GM18873 (cell line): ENCODE measurements at regions not wholly inside any gene's neighbourhood (a gene's known extent, or its start where the extent isn't known, plus 50 kb on each side); places are given as distances from the start of the nearest gene placed in this dataset.

Experiments used
- ATAC-seq: cut with Tn5 transposase; IDR thresholded peaks from one replicate; pipeline ENCODE4 v1.9.1; 2021; ENCODE audit warnings: mild to moderate bottlenecking, moderate library complexity, moderate number of reproducible peaks; ENCODE audit not compliant: unreplicated experiment, low FRiP score

DNA sequence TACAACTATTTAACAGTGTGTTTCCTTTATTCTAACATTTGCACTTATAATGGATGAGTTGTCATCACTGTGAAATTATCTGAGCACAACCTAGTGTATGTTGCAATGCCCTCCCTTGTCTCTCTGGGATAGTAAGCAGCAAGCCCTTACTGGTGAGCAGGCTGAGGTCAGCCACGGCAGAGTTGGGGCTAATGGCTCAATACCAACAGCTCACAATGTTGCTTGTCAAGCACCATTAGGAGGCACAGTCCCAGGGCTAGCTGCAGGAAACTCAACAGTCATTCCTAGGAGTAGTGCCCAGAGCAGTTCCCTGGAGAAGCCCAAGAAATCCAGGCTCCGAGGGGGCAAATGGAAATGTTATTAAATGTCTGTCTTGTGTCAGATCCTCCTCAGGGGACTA lies 858.4 kb downstream of the GRID1 start:
- ATAC-seq, result no peak

DNA sequence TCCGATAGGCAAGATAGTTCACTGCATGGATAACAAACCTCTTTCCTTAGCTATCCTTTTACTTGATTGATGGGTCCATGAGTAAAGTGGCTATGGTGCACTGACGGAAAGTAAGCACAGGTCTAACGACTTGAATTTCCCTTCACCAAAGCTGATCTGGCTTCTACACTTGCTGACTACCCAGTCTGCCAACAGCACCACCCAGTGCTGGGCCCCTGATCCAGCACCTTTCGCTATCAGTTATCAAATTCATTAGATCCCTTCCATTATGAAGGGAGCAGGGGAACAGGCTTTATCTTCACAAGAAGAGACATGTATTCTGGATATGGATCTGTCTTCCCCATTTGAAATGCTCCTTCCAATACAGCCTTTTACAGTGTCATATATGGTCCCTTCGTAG lies 855.9 kb downstream of the GRID1 start:
- no peak for ATAC-seq

GRCh38 chr10:85513436-85513835 lies 853.2 kb downstream of the GRID1 start:
- no peak for ATAC-seq

GRCh38 chr10:85515316-85515715 lies 851.3 kb downstream of the GRID1 start:
- no peak for ATAC-seq

GRCh38 chr10:85524001-85524666 lies 842.5 kb downstream of the GRID1 start:
- ATAC-seq, result no peak

DNA sequence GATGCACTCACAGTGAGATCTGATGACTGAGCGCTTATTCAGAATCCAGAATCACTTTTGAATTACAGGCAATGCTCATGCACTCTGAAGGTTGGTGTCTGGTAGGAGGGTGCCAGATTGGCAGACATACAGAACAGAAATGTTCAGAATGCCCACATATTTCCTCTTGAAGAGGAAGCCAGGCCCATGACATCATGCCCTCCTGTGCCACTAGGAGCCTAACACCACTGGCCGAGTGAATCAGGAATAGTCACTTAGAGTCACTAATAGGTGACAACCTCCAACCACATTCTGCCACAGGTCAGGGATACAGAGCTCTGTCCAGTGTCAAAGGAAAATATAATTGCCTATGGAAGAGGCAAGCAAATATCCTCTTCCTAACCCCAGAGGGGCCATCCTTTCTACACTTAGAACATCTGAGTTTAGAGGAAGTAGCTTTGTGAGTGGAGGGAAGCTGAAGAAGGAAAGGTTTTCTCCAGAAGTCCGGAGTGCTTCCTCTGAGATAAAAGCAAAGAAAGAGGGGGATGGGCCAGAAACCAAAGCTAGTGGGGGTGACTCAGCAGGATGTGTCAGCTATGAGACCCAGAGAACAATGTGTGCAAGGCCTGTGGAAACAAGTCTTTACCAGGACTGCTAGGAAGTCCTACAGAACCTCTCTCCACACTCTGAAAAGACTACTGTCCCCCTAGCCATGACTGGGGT lies 838.8 kb downstream of the GRID1 start:
- ATAC-seq, result no peak

DNA sequence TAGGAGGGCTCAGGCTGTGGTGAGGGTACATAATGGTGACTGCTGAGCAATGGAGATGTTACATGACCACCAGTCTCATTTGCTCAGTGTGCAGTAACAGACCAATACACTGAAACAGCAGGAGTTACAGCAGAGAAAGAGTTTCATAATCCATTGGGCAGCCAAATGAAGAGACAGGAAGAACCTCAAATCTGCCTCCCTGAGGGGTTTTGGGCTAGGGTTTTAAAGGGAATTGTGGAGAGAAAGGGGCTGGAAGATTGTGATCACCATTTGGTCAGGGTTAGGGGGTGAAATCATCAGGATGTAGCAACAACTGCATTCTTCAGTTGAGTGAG lies 838.3 kb downstream of the GRID1 start:
- no peak for ATAC-seq

DNA sequence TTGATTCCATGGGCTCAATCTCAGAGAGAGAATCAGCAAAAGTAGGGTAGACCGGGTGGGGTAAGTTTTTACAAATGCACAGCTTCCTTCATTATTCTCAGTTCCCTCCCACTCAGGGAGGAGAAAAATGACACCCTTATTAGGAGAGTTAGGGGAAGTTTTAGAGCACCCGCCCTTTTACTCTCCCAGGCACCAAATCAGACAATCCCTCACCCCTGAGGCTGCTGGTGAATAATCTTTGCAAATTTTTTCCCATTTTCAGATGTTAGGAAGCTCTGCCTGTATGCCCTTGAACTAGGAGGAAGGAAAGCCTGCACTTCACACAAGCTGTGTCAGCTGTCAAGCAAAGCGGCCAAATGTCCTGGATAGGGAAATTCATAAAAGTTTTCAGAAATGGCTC lies 834.9 kb downstream of the GRID1 start:
- ATAC-seq, result no peak

- ATAC-seq, result no peak
Observed at GRCh38 chr10:85532773-85533172, 833.8 kb downstream of the GRID1 start.

- ATAC-seq, result no peak
Observed at GRCh38 chr10:85535926-85536325, 830.7 kb downstream of the GRID1 start.

DNA sequence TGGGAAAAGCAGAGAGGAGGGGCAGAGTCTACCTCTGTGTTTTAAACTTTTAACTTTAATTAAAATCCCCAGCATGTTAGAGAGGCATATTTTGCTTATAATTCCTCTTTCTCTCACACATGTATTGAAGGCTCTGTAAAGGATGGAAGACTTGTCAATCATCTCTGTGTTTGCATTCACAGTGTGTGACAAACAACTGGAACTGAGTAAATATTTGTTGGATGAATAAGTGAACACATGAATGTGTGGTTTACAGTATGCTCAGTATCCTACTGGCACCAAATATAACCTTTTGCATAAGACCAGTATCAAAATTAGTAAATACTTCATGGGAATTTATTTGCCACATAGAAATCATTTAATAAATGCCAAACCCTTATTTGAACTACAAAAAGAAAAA lies 829.0 kb downstream of the GRID1 start:
- no peak for ATAC-seq

DNA sequence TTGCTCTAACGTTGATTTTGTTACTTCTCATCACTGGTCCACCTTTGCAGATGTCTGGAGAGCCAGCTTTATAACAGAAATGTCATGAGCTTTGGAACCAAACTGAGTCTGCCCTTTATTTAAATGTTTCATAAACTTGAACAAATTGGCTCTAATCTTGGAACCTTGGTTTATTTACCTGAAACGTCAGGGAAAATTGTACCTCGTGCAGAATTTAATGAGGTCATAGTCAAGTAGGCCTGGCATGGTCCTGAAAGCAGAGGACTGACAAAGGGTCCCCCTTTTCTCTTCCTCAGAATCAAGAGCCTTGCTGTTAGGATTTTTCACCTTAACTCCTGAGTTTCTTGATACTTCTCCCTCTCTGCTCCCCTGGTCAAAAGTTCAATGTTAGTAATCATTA lies 828.0 kb downstream of the GRID1 start:
- ATAC-seq, result no peak

- ATAC-seq, result no peak
Observed at GRCh38 chr10:85542152-85542551, 824.4 kb downstream of the GRID1 start.

DNA sequence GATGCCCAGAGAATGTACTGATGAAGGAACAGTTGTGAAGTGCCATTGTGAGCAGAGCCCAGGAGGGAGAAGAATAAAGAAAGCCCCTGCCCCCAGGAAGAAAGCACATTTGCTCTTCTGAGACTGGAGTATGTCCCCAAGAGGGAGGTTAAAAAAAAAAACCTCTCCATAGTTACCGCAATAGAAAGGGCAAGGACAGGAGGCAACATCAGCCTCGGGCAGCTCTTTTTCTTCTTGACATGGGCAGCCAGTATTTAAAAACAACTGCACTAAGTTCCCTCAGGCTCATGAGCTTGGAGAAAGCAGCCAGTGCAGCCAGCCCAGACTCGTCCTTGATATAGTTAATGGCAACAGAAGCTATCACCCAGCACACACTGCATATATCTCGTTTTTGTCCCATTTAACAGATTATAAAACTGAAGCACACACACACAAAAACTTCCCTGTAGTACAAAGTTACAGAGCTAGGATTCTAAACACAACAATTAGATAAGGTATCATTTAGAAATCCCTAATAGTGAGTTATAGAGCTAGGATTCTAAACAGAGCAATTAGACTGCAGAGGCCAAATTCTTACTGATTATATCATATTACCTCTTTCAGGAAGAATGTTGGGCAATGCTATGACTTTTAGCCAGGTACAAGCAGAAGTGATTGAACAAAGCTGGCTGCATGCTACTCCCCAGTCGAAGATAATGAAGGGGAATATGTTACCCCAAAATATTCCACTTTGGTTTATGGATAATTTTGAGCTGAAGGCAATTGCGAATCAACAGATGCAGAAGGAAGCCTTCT lies 823.5 kb downstream of the GRID1 start:
- no peak for ATAC-seq

DNA sequence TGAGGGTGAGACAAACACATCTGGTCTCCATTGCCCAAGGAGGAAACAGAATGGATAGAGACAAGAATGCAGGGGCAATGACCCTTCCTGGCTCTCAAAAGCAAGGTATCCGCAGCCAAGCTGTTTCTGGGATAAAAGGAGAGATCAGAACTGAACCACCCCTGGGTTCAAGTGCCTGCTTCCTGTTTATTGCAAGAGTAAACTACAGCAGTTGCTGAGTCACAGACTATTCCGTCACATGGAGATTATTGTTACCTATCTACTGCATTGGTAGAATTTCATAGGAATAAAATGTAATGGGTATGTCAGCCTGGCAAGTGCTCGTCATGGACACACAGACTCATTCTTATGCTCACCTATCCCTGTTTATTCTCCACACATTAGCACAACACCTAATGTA lies 821.6 kb downstream of the GRID1 start:
- ATAC-seq, result no peak

- ATAC-seq, result no peak
Observed at GRCh38 chr10:85545874-85546273, 820.7 kb downstream of the GRID1 start.

- no peak for ATAC-seq
Observed at GRCh38 chr10:85547460-85548023, 819.1 kb downstream of the GRID1 start.

DNA sequence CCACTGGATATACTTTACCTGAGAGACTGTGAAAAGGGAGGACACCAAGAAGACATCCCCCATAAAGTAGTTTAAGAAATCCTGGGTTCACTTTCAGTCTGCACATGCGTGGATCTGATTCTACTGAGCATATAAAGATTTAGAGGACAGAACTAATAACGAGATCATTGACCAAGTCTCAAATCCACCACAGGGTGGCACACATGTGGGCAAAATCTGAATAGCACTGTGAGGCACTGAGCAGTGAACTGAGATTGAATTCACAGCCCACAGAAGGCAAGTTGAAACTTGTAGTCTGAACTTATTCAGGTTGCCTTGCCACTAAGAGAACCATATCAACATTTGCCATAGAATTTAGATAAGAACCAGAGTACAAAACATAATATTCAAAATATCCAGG lies 818.6 kb downstream of the GRID1 start:
- peak; percentile 60 for ATAC-seq
